Glutamatergic neuron (in vitro differentiated cells): ENCODE measurements at regions not wholly inside any gene's neighbourhood (a gene's known extent, or its start where the extent isn't known, plus 50 kb on each side); places are given as distances from the start of the nearest gene placed in this dataset.

Experiments used
- DNase-seq: peaks from one replicate; pipeline ENCODE4 v3.0.0; 2022
- H3K27ac Mint-ChIP-seq: one replicate; pipeline ENCODE4 v1.8.0; 2020; ENCODE audit warnings: mild to moderate bottlenecking, mixed read lengths, inconsistent platforms; ENCODE audit not compliant: unreplicated experiment
- H3K27me3 Mint-ChIP-seq: one replicate; pipeline ENCODE4 v1.8.0; 2020; ENCODE audit warnings: mild to moderate bottlenecking, moderate library complexity, mixed read lengths, inconsistent platforms; ENCODE audit not compliant: unreplicated experiment
- H3K36me3 Mint-ChIP-seq: one replicate; pipeline ENCODE4 v1.8.0; 2020; ENCODE audit warnings: mild to moderate bottlenecking, mixed read lengths, inconsistent platforms; ENCODE audit not compliant: unreplicated experiment
- H3K4me1 Mint-ChIP-seq: one replicate; pipeline ENCODE4 v1.8.0; 2020; ENCODE audit warnings: mild to moderate bottlenecking, low read depth, mixed read lengths, inconsistent platforms; ENCODE audit not compliant: unreplicated experiment
- H3K4me3 Mint-ChIP-seq: one replicate; pipeline ENCODE4 v1.8.0; 2020; ENCODE audit warnings: mild to moderate bottlenecking, mixed read lengths, inconsistent platforms; ENCODE audit not compliant: unreplicated experiment
- H3K9me3 Mint-ChIP-seq: one replicate; pipeline ENCODE4 v1.8.0; 2020; ENCODE audit warnings: mild to moderate bottlenecking, moderate library complexity, mixed read lengths, inconsistent platforms; ENCODE audit not compliant: unreplicated experiment
- CTCF ChIP-seq: fragments of 200-600 bp; sonication (generic); IDR thresholded peaks from one replicate; pipeline ENCODE4 v1.5.0; 2021; ENCODE audit not compliant: partially characterized antibody, unreplicated experiment

- no peak overlapping the region for H3K27ac Mint-ChIP-seq
These were observed 645.0 kb downstream of the MMUT start for GRCh38 chr6:48818052-48818412.

GRCh38 chr6:48817333-48818051 is 645.6 kb downstream of the MMUT start:
- H3K4me1 Mint-ChIP-seq = no peaks in the 10 kb centered on the region
- H3K4me3 Mint-ChIP-seq = no peak overlapping the region
- TF ChIP-seq CTCF = no peak
- no peaks in the 10 kb centered on the region for H3K9me3 Mint-ChIP-seq
- no peaks in the 10 kb centered on the region for H3K36me3 Mint-ChIP-seq
- no peak overlapping the region for H3K27ac Mint-ChIP-seq
- no peaks in the 10 kb centered on the region for H3K27me3 Mint-ChIP-seq
- no peak for DNase-seq

More at GRCh38 chr6:48818052-48818412, 645.0 kb downstream of the MMUT start:
- H3K9me3 Mint-ChIP-seq = no peaks in the 10 kb centered on the region
- no peaks in the 10 kb centered on the region for H3K4me1 Mint-ChIP-seq
- no peak for TF ChIP-seq CTCF
- no peaks in the 10 kb centered on the region for H3K27me3 Mint-ChIP-seq
- no peaks in the 10 kb centered on the region for H3K36me3 Mint-ChIP-seq
- DNase-seq = no peak
- H3K4me3 Mint-ChIP-seq = no peak overlapping the region

- Mint-ChIP-seq H3K27me3 (no peaks in the 10 kb centered on the region), H3K9me3 (no peaks in the 10 kb centered on the region)
These were observed 648.1 kb downstream of the MMUT start for GRCh38 chr6:48814957-48815356.

GRCh38 chr6:48813836-48814235 is 649.2 kb downstream of the MMUT start:
- no peak for TF ChIP-seq CTCF
- no peak overlapping the region for H3K27ac Mint-ChIP-seq
- H3K4me3 Mint-ChIP-seq = no peak overlapping the region
- H3K27me3 Mint-ChIP-seq = no peaks in the 10 kb centered on the region
- DNase-seq = no peak
- no peaks in the 10 kb centered on the region for H3K9me3 Mint-ChIP-seq
- H3K4me1 Mint-ChIP-seq = no peaks in the 10 kb centered on the region
- H3K36me3 Mint-ChIP-seq = no peaks in the 10 kb centered on the region

More at GRCh38 chr6:48814957-48815356, 648.1 kb downstream of the MMUT start:
- Mint-ChIP-seq H3K36me3 (no peaks in the 10 kb centered on the region), H3K27ac (no peak overlapping the region), H3K4me3 (no peak overlapping the region), H3K4me1 (no peaks in the 10 kb centered on the region)
- no peak for DNase-seq
- TF ChIP-seq CTCF = no peak

GRCh38 chr6:48809700-48810099 is 653.4 kb downstream of the MMUT start:
- Mint-ChIP-seq H3K9me3 (no peaks in the 10 kb centered on the region), H3K4me3 (no peak overlapping the region), H3K4me1 (no peaks in the 10 kb centered on the region), H3K27me3 (no peaks in the 10 kb centered on the region), H3K27ac (no peak overlapping the region), H3K36me3 (no peaks in the 10 kb centered on the region)
- no peak for DNase-seq
- no peak for TF ChIP-seq CTCF
